ENCODE measurements at regions not wholly inside any gene's neighbourhood (a gene's known extent, or its start where the extent isn't known, plus 50 kb on each side); places are given as distances from the start of the nearest gene placed in this dataset.

GRCh38 chr12:114794049-114794558 lies 110.1 kb upstream of the TBX3 start:
- Histone ChIP-seq H4K20me1 (ENCODE audit: insufficient read depth) (no peaks in the 10 kb centered on the region), H3K4me1 (ENCODE audit: insufficient read depth) (no peaks in the 10 kb centered on the region), H3K4me3 (no peak overlapping the region), H3K79me2 (ENCODE audit: insufficient read depth) (no peaks in the 10 kb centered on the region), H3K9me3 (ENCODE audit: low read depth) (no peaks in the 10 kb centered on the region), H2AFZ (no peak overlapping the region), H3K27me3 (replicated peaks; ENCODE audit: insufficient read depth) (no peaks in the 10 kb centered on the region), H3K27ac (no peak overlapping the region), H3K36me3 (ENCODE audit: low read depth) (no peaks in the 10 kb centered on the region), H3K9ac (no peak overlapping the region), H3K9me2 (ENCODE audit: insufficient read depth) (no peaks in the 10 kb centered on the region), H3K4me2 (ENCODE audit: unreplicated experiment) (no peak overlapping the region), H3F3A (ENCODE audit: insufficient read depth) (no peaks in the 10 kb centered on the region)
- 61 to 67% methylated on average over 8 of the region's 8 CpGs for WGBS, 2 experiments (ENCODE audit: low coverage in 1 of 2, low lambda C conversion rate in 2 of 2, missing lambda C conversion rate in 2 of 2)
- in situ Hi-C loops (cut with MboI) = no loop called here
- TF ChIP-seq EZH2 (IDR thresholded peaks at IDR 0.05; ENCODE audit: insufficient read depth, poor library complexity, severe bottlenecking) (no peak), EZH2phosphoT487 (IDR thresholded peaks at IDR 0.05; ENCODE audit: insufficient read depth, low read depth) (no peak)
- no peak for DNase-seq

GRCh38 chr12:114790276-114790675 lies 106.3 kb upstream of the TBX3 start:
- Histone ChIP-seq H4K20me1 (ENCODE audit: insufficient read depth) (no peaks in the 10 kb centered on the region), H3K4me2 (ENCODE audit: unreplicated experiment) (no peak overlapping the region), H3K4me1 (ENCODE audit: insufficient read depth) (no peaks in the 10 kb centered on the region), H3K27me3 (replicated peaks; ENCODE audit: insufficient read depth) (no peaks in the 10 kb centered on the region), H3K9ac (no peak overlapping the region), H3K9me2 (ENCODE audit: insufficient read depth) (no peaks in the 10 kb centered on the region), H3K36me3 (ENCODE audit: low read depth) (no peaks in the 10 kb centered on the region), H2AFZ (no peak overlapping the region), H3K79me2 (ENCODE audit: insufficient read depth) (no peaks in the 10 kb centered on the region), H3K9me3 (ENCODE audit: low read depth) (no peaks in the 10 kb centered on the region), H3K27ac (no peak overlapping the region), H3K4me3 (no peak overlapping the region), H3F3A (ENCODE audit: insufficient read depth) (no peaks in the 10 kb centered on the region)
- 81 to 100% methylated on average over 1 of the region's 1 CpG for WGBS, 2 experiments (ENCODE audit: low coverage in 1 of 2, low lambda C conversion rate in 2 of 2, missing lambda C conversion rate in 2 of 2)
- DNase-seq = no peak
- in situ Hi-C loops (cut with MboI) = no loop called here
- TF ChIP-seq EZH2 (IDR thresholded peaks at IDR 0.05; ENCODE audit: insufficient read depth, poor library complexity, severe bottlenecking) (no peak), EZH2phosphoT487 (IDR thresholded peaks at IDR 0.05; ENCODE audit: insufficient read depth, low read depth) (no peak)

GRCh38 chr12:114789821-114790220 lies 105.8 kb upstream of the TBX3 start:
- H3K4me3 ChIP-seq = no peak overlapping the region
- no peak overlapping the region for H3K4me2 ChIP-seq (ENCODE audit: unreplicated experiment)
- no peak overlapping the region for H2AFZ ChIP-seq
- no peak for DNase-seq
- no peaks in the 10 kb centered on the region for H4K20me1 ChIP-seq (ENCODE audit: insufficient read depth)
- no peaks in the 10 kb centered on the region for H3K4me1 ChIP-seq (ENCODE audit: insufficient read depth)
- no peaks in the 10 kb centered on the region for H3K36me3 ChIP-seq (ENCODE audit: low read depth)
- no peaks in the 10 kb centered on the region for H3K9me2 ChIP-seq (ENCODE audit: insufficient read depth)
- H3K79me2 ChIP-seq (ENCODE audit: insufficient read depth) = no peaks in the 10 kb centered on the region
- no peaks in the 10 kb centered on the region for H3F3A ChIP-seq (ENCODE audit: insufficient read depth)
- WGBS, 2 experiments (ENCODE audit: low coverage in 1 of 2, low lambda C conversion rate in 2 of 2, missing lambda C conversion rate in 2 of 2) = 80 to 87% methylated on average over 5 of the region's 5 CpGs
- in situ Hi-C loops (cut with MboI) = no loop called here
- no peaks in the 10 kb centered on the region for H3K27me3 ChIP-seq (replicated peaks; ENCODE audit: insufficient read depth)
- no peak overlapping the region for H3K27ac ChIP-seq
- H3K9ac ChIP-seq = no peak overlapping the region
- H3K9me3 ChIP-seq (ENCODE audit: low read depth) = no peaks in the 10 kb centered on the region
- no peak for TF ChIP-seq EZH2 (IDR thresholded peaks at IDR 0.05; ENCODE audit: insufficient read depth, poor library complexity, severe bottlenecking)
- no peak for TF ChIP-seq EZH2phosphoT487 (IDR thresholded peaks at IDR 0.05; ENCODE audit: insufficient read depth, low read depth)

- in situ Hi-C loops (cut with MboI) = no loop called here
Measured at GRCh38 chr12:114789276-114789675, 105.3 kb upstream of the TBX3 start.

GRCh38 chr12:114784526-114784925 lies 100.6 kb upstream of the TBX3 start:
- Histone ChIP-seq H3K9ac (no peak overlapping the region), H3K27ac (no peak overlapping the region), H3K4me1 (ENCODE audit: insufficient read depth) (no peaks in the 10 kb centered on the region), H3K4me2 (ENCODE audit: unreplicated experiment) (no peak overlapping the region), H2AFZ (no peak overlapping the region), H4K20me1 (ENCODE audit: insufficient read depth) (no peaks in the 10 kb centered on the region), H3F3A (ENCODE audit: insufficient read depth) (no peaks in the 10 kb centered on the region), H3K9me2 (ENCODE audit: insufficient read depth) (no peaks in the 10 kb centered on the region), H3K27me3 (replicated peaks; ENCODE audit: insufficient read depth) (no peaks in the 10 kb centered on the region), H3K79me2 (ENCODE audit: insufficient read depth) (no peaks in the 10 kb centered on the region), H3K36me3 (ENCODE audit: low read depth) (no peaks in the 10 kb centered on the region), H3K9me3 (ENCODE audit: low read depth) (no peaks in the 10 kb centered on the region), H3K4me3 (no peak overlapping the region)
- TF ChIP-seq EZH2phosphoT487 (IDR thresholded peaks at IDR 0.05; ENCODE audit: insufficient read depth, low read depth) (no peak), EZH2 (IDR thresholded peaks at IDR 0.05; ENCODE audit: insufficient read depth, poor library complexity, severe bottlenecking) (no peak)
- WGBS, 2 experiments (ENCODE audit: low coverage in 1 of 2, low lambda C conversion rate in 2 of 2, missing lambda C conversion rate in 2 of 2) = 76 to 83% methylated on average over 3 of the region's 3 CpGs
- DNase-seq = no peak
- in situ Hi-C loops (cut with MboI) = no loop called here

More at GRCh38 chr12:114789276-114789675, 105.3 kb upstream of the TBX3 start:
- no peak overlapping the region for H2AFZ ChIP-seq
- H3K36me3 ChIP-seq (ENCODE audit: low read depth) = no peaks in the 10 kb centered on the region
- no peaks in the 10 kb centered on the region for H4K20me1 ChIP-seq (ENCODE audit: insufficient read depth)
- H3K27me3 ChIP-seq (replicated peaks; ENCODE audit: insufficient read depth) = no peaks in the 10 kb centered on the region
- 86 to 96% methylated on average over 3 of the region's 3 CpGs for WGBS, 2 experiments (ENCODE audit: low coverage in 1 of 2, low lambda C conversion rate in 2 of 2, missing lambda C conversion rate in 2 of 2)
- no peaks in the 10 kb centered on the region for H3F3A ChIP-seq (ENCODE audit: insufficient read depth)
- H3K79me2 ChIP-seq (ENCODE audit: insufficient read depth) = no peaks in the 10 kb centered on the region
- H3K9me3 ChIP-seq (ENCODE audit: low read depth) = no peaks in the 10 kb centered on the region
- H3K27ac ChIP-seq = no peak overlapping the region
- H3K4me1 ChIP-seq (ENCODE audit: insufficient read depth) = no peaks in the 10 kb centered on the region
- no peaks in the 10 kb centered on the region for H3K9me2 ChIP-seq (ENCODE audit: insufficient read depth)
- no peak for TF ChIP-seq EZH2 (IDR thresholded peaks at IDR 0.05; ENCODE audit: insufficient read depth, poor library complexity, severe bottlenecking)
- TF ChIP-seq EZH2phosphoT487 (IDR thresholded peaks at IDR 0.05; ENCODE audit: insufficient read depth, low read depth) = no peak
- no peak overlapping the region for H3K9ac ChIP-seq
- no peak overlapping the region for H3K4me3 ChIP-seq
- no peak for DNase-seq
- H3K4me2 ChIP-seq (ENCODE audit: unreplicated experiment) = no peak overlapping the region

Measured in GM23248 (cell line).